ENCODE measurements at regions not wholly inside any gene's neighbourhood (a gene's known extent, or its start where the extent isn't known, plus 50 kb on each side); places are given as distances from the start of the nearest gene placed in this dataset.
A peak's percentile ranks its signal among the peaks of the same experiment; 100 is the strongest.

- DNase-seq = peak; percentile 34
These were observed 132.7 kb upstream of the HS6ST1 start for GRCh38 chr2:128451084-128452023.

GRCh38 chr2:128452024-128452411 lies 133.3 kb upstream of the HS6ST1 start:
- peak; percentile 0 for DNase-seq

GRCh38 chr2:128452536-128453530 lies 134.2 kb upstream of the HS6ST1 start:
- peak; percentile 35 for DNase-seq

GRCh38 chr2:128454980-128455720 lies 136.5 kb upstream of the HS6ST1 start:
- DNase-seq = peak; percentile 19

GRCh38 chr2:128455721-128456050 lies 137.0 kb upstream of the HS6ST1 start:
- DNase-seq = peak; percentile 25

- DNase-seq = peak; percentile 34
These were observed 137.6 kb upstream of the HS6ST1 start for GRCh38 chr2:128456281-128456680.

- peak; percentile 23 for DNase-seq
These were observed 138.4 kb upstream of the HS6ST1 start for GRCh38 chr2:128457006-128457604.

GRCh38 chr2:128457716-128458115 lies 139.0 kb upstream of the HS6ST1 start:
- peak; percentile 21 for DNase-seq

- DNase-seq = no peak
These were observed 139.8 kb upstream of the HS6ST1 start for GRCh38 chr2:128458505-128458904.

GRCh38 chr2:128464456-128464855 lies 145.8 kb upstream of the HS6ST1 start:
- DNase-seq = peak; percentile 10

GRCh38 chr2:128465246-128466170 lies 146.8 kb upstream of the HS6ST1 start:
- peak; percentile 29 for DNase-seq

GRCh38 chr2:128466376-128466775 lies 147.7 kb upstream of the HS6ST1 start:
- peak; percentile 50 for DNase-seq

GRCh38 chr2:128466776-128467175 lies 148.1 kb upstream of the HS6ST1 start:
- no peak for DNase-seq

GRCh38 chr2:128467321-128467969 lies 148.8 kb upstream of the HS6ST1 start:
- DNase-seq = peak; percentile 39

- peak; percentile 32 for DNase-seq
These were observed 149.7 kb upstream of the HS6ST1 start for GRCh38 chr2:128468186-128468920.

GRCh38 chr2:128469203-128469602 lies 150.5 kb upstream of the HS6ST1 start:
- DNase-seq = no peak

- DNase-seq = peak; percentile 22
These were observed 151.2 kb upstream of the HS6ST1 start for GRCh38 chr2:128469875-128470274.

GRCh38 chr2:128472789-128473174 lies 154.1 kb upstream of the HS6ST1 start:
- no peak for DNase-seq

GRCh38 chr2:128473175-128474035 lies 154.7 kb upstream of the HS6ST1 start:
- DNase-seq = peak; percentile 87
